Keratinocyte (primary cell): ENCODE measurements at regions not wholly inside any gene's neighbourhood (a gene's known extent, or its start where the extent isn't known, plus 50 kb on each side); places are given as distances from the start of the nearest gene placed in this dataset.

ENCODE experiments used
- DNase-seq: peaks from one replicate; pipeline ENCODE4 v3.0.0-alpha.2; 2011; ENCODE audit warnings: low read depth, missing footprints, low spot score
- FAIRE-seq: peaks from 2 replicates; lab custom pipeline; 2011; peaks lifted over from hg19 to GRCh38; lab: Jason Lieb, UNC
- H2AFZ ChIP-seq: 2 replicates; pipeline ENCODE4 v1.6.0; 2012; ENCODE audit warnings: low read length, control low read depth, inconsistent platforms; ENCODE audit not compliant: control insufficient read depth
- H3K27ac ChIP-seq: 2 replicates; pipeline ENCODE4 v1.5.1; 2011; ENCODE audit warnings: low read length; ENCODE audit not compliant: control insufficient read depth, insufficient read depth
- H3K27me3 ChIP-seq: 3 replicates; pipeline ENCODE4 v1.6.0; 2011; ENCODE audit warnings: low read length; ENCODE audit not compliant: control insufficient read depth, insufficient read depth; ENCODE audit errors: extremely low read depth
- H3K36me3 ChIP-seq, 2 experiments: 2 replicates in 1 of 2; 3 replicates in 1 of 2; pipeline ENCODE4 v1.5.1; 2011; ENCODE audit warnings: low read length in 2 of 2, mild to moderate bottlenecking in 1 of 2; ENCODE audit not compliant: control insufficient read depth in 2 of 2, insufficient read depth in 2 of 2; ENCODE audit errors: extremely low read depth in 1 of 2
- H3K4me1 ChIP-seq: 3 replicates; pipeline ENCODE4 v1.5.1; 2011; ENCODE audit warnings: low read length; ENCODE audit not compliant: control insufficient read depth, insufficient read depth; ENCODE audit errors: extremely low read depth
- H3K4me2 ChIP-seq: 3 replicates; pipeline ENCODE4 v1.6.0; 2011; ENCODE audit warnings: low read depth, low read length; ENCODE audit not compliant: control insufficient read depth, insufficient read depth; ENCODE audit errors: extremely low read depth
- H3K4me3 ChIP-seq, 3 experiments: fragments of 200-600 bp in 1 of 3; sonication (generic) in 1 of 3; 2 replicates in 2 of 3; 3 replicates in 1 of 3; pipeline ENCODE4 v1.5.1; 2011 to 2016; ENCODE audit warnings: low read length in 3 of 3, mild to moderate bottlenecking in 3 of 3, control low read depth in 2 of 3, inconsistent platforms in 1 of 3, low read depth in 1 of 3, mixed read lengths in 1 of 3, mixed run types in 1 of 3, moderate library complexity in 1 of 3; ENCODE audit not compliant: control insufficient read depth in 2 of 3, insufficient read depth in 2 of 3; ENCODE audit errors: extremely low read depth in 1 of 3
- H3K79me2 ChIP-seq: 2 replicates; pipeline ENCODE4 v1.6.0; 2012; ENCODE audit warnings: low read length; ENCODE audit not compliant: control insufficient read depth, insufficient read depth
- H3K9ac ChIP-seq: 3 replicates; pipeline ENCODE4 v1.6.0; 2011; ENCODE audit warnings: low read length; ENCODE audit not compliant: control insufficient read depth, insufficient read depth; ENCODE audit errors: extremely low read depth
- H3K9me1 ChIP-seq: 3 replicates; pipeline ENCODE4 v1.6.0; 2011; ENCODE audit warnings: low read length; ENCODE audit not compliant: control insufficient read depth, insufficient read depth; ENCODE audit errors: extremely low read depth
- H3K9me3 ChIP-seq: 2 replicates; pipeline ENCODE4 v1.5.1; 2012; ENCODE audit warnings: low read depth, low read length; ENCODE audit not compliant: control insufficient read depth
- H4K20me1 ChIP-seq: 3 replicates; pipeline ENCODE4 v1.6.0; 2011; ENCODE audit warnings: low read length; ENCODE audit not compliant: control insufficient read depth, insufficient read depth; ENCODE audit errors: extremely low read depth
- EZH2 ChIP-seq: IDR thresholded peaks from one replicate; pipeline ENCODE4 v1.6.1; 2012; ENCODE audit warnings: inconsistent platforms, mild to moderate bottlenecking, low read length, moderate library complexity
- dilution Hi-C: fragments of 300-500 bp; cut with MboI; formaldehyde crosslinking; loops from one replicate; pipeline ENCODE4 v1.7.0; 2020; ENCODE audit warnings: low sequenced_read_pairs; ENCODE audit not compliant: extremely low pct_ligation_motif_present
- TF ChIP-seq, protein P1 (sequence below), 3 experiments: IDR thresholded peaks in 1 of 3; conservative IDR thresholded peaks in 1 of 3; optimal IDR thresholded peaks in 1 of 3; 2 replicates in 2 of 3; 3 replicates in 1 of 3; pipeline versions ENCODE3 to v1.5.1; 2011; ENCODE audit warnings: low read length in 3 of 3, mild to moderate bottlenecking in 3 of 3, moderate library complexity in 2 of 3, control low read depth in 1 of 3, inconsistent platforms in 1 of 3; ENCODE audit not compliant: insufficient read depth in 2 of 3; ENCODE audit errors: extremely low read depth in 1 of 3

DNA sequence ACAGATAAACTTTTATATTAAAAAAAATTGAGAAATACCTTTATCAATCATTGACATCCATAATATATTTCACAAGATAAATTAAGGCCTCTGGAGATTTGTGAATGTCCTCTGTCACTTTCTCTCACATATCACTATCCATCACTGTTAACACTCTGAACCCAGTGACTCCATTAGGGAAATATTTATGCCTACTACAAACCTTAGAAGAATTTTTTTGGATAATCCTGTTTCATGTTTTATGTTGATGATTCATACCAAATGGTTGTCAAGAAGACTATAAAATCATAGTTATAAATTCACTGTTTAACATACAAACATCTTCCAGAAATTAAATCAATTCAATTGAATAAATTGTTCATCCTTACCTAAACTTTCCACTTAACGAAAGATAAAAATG is 357.6 kb upstream of the CDH10 start:
- FAIRE-seq = no peak
- dilution Hi-C loops = no loop called here
- Histone ChIP-seq H3K9me1 (no peaks in the 10 kb centered on the region), H2AFZ (no peak overlapping the region), H3K4me1 (no peaks in the 10 kb centered on the region), H3K27ac (no peak overlapping the region), H3K4me3 (no peak overlapping the region), H3K79me2 (no peaks in the 10 kb centered on the region), H4K20me1 (no peaks in the 10 kb centered on the region), H3K9ac (no peak overlapping the region), H3K9me3 (no peaks in the 10 kb centered on the region), H3K36me3 (no peaks in the 10 kb centered on the region), H3K4me2 (no peak overlapping the region), H3K27me3 (no peaks in the 10 kb centered on the region)
- DNase-seq = no peak
- TF ChIP-seq, protein P1, sequence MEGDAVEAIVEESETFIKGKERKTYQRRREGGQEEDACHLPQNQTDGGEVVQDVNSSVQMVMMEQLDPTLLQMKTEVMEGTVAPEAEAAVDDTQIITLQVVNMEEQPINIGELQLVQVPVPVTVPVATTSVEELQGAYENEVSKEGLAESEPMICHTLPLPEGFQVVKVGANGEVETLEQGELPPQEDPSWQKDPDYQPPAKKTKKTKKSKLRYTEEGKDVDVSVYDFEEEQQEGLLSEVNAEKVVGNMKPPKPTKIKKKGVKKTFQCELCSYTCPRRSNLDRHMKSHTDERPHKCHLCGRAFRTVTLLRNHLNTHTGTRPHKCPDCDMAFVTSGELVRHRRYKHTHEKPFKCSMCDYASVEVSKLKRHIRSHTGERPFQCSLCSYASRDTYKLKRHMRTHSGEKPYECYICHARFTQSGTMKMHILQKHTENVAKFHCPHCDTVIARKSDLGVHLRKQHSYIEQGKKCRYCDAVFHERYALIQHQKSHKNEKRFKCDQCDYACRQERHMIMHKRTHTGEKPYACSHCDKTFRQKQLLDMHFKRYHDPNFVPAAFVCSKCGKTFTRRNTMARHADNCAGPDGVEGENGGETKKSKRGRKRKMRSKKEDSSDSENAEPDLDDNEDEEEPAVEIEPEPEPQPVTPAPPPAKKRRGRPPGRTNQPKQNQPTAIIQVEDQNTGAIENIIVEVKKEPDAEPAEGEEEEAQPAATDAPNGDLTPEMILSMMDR (optimal IDR thresholded peaks at IDR 0.05 in 1 of 3, IDR thresholded peaks at IDR 0.05 in 1 of 3, conservative IDR thresholded peaks at IDR 0.05 in 1 of 3; ENCODE audit: extremely low read depth in 1 of 3, insufficient read depth in 2 of 3, low read length in 3 of 3) = no peak
- TF ChIP-seq EZH2 = no peak

DNA sequence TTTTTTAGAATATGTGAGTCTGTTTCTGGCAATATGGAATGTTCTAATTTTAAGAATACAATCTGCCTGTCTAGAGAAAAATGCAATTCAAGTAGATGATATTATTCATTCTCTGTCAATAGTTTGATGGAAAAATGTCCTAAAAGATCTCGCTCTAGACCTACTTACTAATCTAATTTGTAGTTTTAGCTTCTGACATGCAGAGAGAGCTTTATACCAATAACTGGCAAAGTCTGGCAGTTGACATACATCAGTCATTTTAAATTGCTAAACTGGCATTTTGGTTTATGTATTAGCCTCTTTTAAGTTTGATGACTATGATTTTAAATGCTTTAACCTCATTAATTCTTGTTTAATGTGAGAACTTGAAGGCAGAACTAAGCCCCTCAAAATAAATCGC is 355.0 kb upstream of the CDH10 start:
- H3K9me3 ChIP-seq = no peaks in the 10 kb centered on the region
- no peak for TF ChIP-seq EZH2
- TF ChIP-seq, protein P1 (optimal IDR thresholded peaks at IDR 0.05 in 1 of 3, IDR thresholded peaks at IDR 0.05 in 1 of 3, conservative IDR thresholded peaks at IDR 0.05 in 1 of 3; ENCODE audit: extremely low read depth in 1 of 3, insufficient read depth in 2 of 3, low read length in 3 of 3) = no peak
- no peak overlapping the region for H3K27ac ChIP-seq
- DNase-seq (no peak), FAIRE-seq (no peak)
- no peaks in the 10 kb centered on the region for H3K79me2 ChIP-seq
- no peak overlapping the region for H3K4me2 ChIP-seq
- no peak overlapping the region for H3K9ac ChIP-seq
- no peaks in the 10 kb centered on the region for H4K20me1 ChIP-seq
- H3K4me1 ChIP-seq = no peaks in the 10 kb centered on the region
- dilution Hi-C loops = no loop called here
- no peaks in the 10 kb centered on the region for H3K36me3 ChIP-seq
- H2AFZ ChIP-seq = no peak overlapping the region
- no peak overlapping the region for H3K4me3 ChIP-seq
- H3K27me3 ChIP-seq = no peaks in the 10 kb centered on the region
- no peaks in the 10 kb centered on the region for H3K9me1 ChIP-seq
